ENCODE measurements at regions not wholly inside any gene's neighbourhood (a gene's known extent, or its start where the extent isn't known, plus 50 kb on each side); places are given as distances from the start of the nearest gene placed in this dataset.

DNA sequence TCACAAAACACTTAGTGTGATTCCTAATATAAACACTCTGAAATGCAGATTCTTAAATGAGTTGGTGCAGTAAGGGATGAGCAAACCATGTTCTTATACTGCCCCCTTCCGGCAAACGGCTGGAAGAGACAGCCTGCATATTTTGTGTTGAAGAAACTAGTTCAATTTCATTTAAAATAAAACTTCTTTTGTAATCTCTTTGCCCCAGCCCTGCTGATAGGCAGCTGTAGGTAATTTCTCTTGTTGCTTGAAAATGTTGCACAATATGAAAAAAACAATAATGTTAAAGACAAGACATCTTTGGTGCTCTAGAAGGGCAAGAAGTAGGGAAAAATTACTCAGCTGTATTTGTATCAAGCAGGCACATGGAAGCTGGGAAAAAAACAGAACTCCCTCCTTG, 89.7 kb upstream of the CCNG1 start:
- Histone ChIP-seq H4K20me1 (ENCODE audit: insufficient read depth) (no peaks in the 10 kb centered on the region), H3K9ac (no peak overlapping the region), H3K79me2 (ENCODE audit: insufficient read depth) (no peaks in the 10 kb centered on the region), H3K4me3 (ENCODE audit: low read depth in 2 of 2, low read length in 1 of 2) (peak overlapping the region in 1 of 2 experiments; percentile 25; a peak in 1 of 4 replicates), H3K27me3 (ENCODE audit: insufficient read depth) (no peaks in the 10 kb centered on the region), H3F3A (replicated peaks; ENCODE audit: insufficient read depth) (no peaks in the 10 kb centered on the region), H3K4me1 (ENCODE audit: control insufficient read depth in 1 of 2, insufficient read depth in 2 of 2, low read depth in 1 of 2, low read length in 1 of 2) (peaks cover 0 to 4% of the 10 kb centered on the region in 2 experiments; a peak in 1 of 4 replicates), H3K27ac (ENCODE audit: low read depth in 2 of 2, low read length in 1 of 2) (no peak overlapping the region), H2AFZ (ENCODE audit: low read depth) (no peak overlapping the region), H3K4me2 (no peak overlapping the region), H3K36me3 (replicated peaks in 1 of 2; ENCODE audit: control insufficient read depth in 1 of 2, insufficient read depth in 2 of 2, low read length in 1 of 2) (no peaks in the 10 kb centered on the region), H3K9me2 (no peaks in the 10 kb centered on the region), H3K9me3 (no peaks in the 10 kb centered on the region)
- DNase-seq = peak; percentile 65
- ChIA-PET CTCF (interaction anchor here (0.6 to 8.4 kb wide), 41 partner anchors 9 to 1804 kb away, joined by 3 to 68 read pairs (median 3); partner anchors contain the start of genes GABRA1 and GABRB2), POLR2A (no interaction called here)
- WGBS (ENCODE audit: low lambda C conversion rate) = 0% methylated on average over 2 of the region's 2 CpGs
- TF ChIP-seq GABPA (IDR thresholded peaks at IDR 0.05; ENCODE audit: low read depth) (no peak), SMC3 (IDR thresholded peaks at IDR 0.05; ENCODE audit: low read depth, low read length) (peak; percentile 63), RFX5 (IDR thresholded peaks at IDR 0.05; ENCODE audit: low read length) (no peak), ELF1 (IDR thresholded peaks at IDR 0.05) (no peak), RAD21 (IDR thresholded peaks at IDR 0.05; ENCODE audit: low read length) (peak; percentile 94), EZH2phosphoT487 (IDR thresholded peaks at IDR 0.05; ENCODE audit: borderline replicate concordance, low read depth) (no peak), TAF1 (IDR thresholded peaks at IDR 0.05; ENCODE audit: borderline replicate concordance, low read depth, low read length) (no peak)
- TF ChIP-seq, protein P1, sequence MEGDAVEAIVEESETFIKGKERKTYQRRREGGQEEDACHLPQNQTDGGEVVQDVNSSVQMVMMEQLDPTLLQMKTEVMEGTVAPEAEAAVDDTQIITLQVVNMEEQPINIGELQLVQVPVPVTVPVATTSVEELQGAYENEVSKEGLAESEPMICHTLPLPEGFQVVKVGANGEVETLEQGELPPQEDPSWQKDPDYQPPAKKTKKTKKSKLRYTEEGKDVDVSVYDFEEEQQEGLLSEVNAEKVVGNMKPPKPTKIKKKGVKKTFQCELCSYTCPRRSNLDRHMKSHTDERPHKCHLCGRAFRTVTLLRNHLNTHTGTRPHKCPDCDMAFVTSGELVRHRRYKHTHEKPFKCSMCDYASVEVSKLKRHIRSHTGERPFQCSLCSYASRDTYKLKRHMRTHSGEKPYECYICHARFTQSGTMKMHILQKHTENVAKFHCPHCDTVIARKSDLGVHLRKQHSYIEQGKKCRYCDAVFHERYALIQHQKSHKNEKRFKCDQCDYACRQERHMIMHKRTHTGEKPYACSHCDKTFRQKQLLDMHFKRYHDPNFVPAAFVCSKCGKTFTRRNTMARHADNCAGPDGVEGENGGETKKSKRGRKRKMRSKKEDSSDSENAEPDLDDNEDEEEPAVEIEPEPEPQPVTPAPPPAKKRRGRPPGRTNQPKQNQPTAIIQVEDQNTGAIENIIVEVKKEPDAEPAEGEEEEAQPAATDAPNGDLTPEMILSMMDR (IDR thresholded peaks at IDR 0.05) = peak; percentile 96
- TF ChIP-seq, protein P2, sequence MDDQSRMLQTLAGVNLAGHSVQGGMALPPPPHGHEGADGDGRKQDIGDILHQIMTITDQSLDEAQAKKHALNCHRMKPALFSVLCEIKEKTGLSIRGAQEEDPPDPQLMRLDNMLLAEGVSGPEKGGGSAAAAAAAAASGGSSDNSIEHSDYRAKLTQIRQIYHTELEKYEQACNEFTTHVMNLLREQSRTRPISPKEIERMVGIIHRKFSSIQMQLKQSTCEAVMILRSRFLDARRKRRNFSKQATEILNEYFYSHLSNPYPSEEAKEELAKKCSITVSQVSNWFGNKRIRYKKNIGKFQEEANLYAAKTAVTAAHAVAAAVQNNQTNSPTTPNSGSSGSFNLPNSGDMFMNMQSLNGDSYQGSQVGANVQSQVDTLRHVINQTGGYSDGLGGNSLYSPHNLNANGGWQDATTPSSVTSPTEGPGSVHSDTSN (IDR thresholded peaks at IDR 0.05) = no peak

DNA sequence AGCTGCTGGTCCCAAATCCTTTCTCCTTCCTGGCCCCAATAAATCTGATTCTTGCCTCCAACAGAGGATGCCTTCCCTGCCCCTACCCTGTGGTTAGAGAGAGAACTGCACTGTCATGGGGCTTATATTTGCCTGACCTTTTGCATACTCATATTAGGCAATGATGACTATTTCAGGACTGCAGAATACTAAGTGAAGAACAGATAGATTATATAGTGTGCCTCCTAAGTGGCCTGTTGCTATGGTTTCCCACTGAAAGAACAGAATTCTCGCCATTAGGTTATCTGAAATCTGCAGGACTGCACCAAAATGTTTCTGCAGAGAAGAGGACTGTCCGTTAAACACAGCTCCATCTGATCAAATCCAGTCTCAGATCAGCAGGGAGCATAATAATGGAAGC, 87.3 kb upstream of the CCNG1 start:
- H3K27me3 ChIP-seq (ENCODE audit: insufficient read depth) = no peaks in the 10 kb centered on the region
- no peak overlapping the region for H2AFZ ChIP-seq (ENCODE audit: low read depth)
- H3K79me2 ChIP-seq (ENCODE audit: insufficient read depth) = no peaks in the 10 kb centered on the region
- no peak overlapping the region for H3K9ac ChIP-seq
- no peak overlapping the region for H3K4me2 ChIP-seq
- H3K4me1 ChIP-seq (ENCODE audit: control insufficient read depth in 1 of 2, insufficient read depth in 2 of 2, low read depth in 1 of 2, low read length in 1 of 2) = peaks cover 0 to 4% of the 10 kb centered on the region in 2 experiments; a peak in 1 of 4 replicates
- POLR2A ChIA-PET = no interaction called here
- no peaks in the 10 kb centered on the region for H3K9me3 ChIP-seq
- no peaks in the 10 kb centered on the region for H3K36me3 ChIP-seq (replicated peaks in 1 of 2; ENCODE audit: control insufficient read depth in 1 of 2, insufficient read depth in 2 of 2, low read length in 1 of 2)
- DNase-seq = peak; percentile 67
- TF ChIP-seq EP300 (IDR thresholded peaks at IDR 0.05; ENCODE audit: borderline replicate concordance in 1 of 2, low read depth in 1 of 2, low read length in 1 of 2) = peak in 1 of 2 experiments; percentile 35; a peak in 1 of 4 replicates
- TF ChIP-seq, protein P3, sequence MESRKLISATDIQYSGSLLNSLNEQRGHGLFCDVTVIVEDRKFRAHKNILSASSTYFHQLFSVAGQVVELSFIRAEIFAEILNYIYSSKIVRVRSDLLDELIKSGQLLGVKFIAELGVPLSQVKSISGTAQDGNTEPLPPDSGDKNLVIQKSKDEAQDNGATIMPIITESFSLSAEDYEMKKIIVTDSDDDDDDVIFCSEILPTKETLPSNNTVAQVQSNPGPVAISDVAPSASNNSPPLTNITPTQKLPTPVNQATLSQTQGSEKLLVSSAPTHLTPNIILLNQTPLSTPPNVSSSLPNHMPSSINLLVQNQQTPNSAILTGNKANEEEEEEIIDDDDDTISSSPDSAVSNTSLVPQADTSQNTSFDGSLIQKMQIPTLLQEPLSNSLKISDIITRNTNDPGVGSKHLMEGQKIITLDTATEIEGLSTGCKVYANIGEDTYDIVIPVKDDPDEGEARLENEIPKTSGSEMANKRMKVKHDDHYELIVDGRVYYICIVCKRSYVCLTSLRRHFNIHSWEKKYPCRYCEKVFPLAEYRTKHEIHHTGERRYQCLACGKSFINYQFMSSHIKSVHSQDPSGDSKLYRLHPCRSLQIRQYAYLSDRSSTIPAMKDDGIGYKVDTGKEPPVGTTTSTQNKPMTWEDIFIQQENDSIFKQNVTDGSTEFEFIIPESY (IDR thresholded peaks at IDR 0.05; ENCODE audit: borderline replicate concordance, low read depth) = no peak
- peak; percentile 26; the same call in 1 of the 2 replicates for TF ChIP-seq RCOR1 (IDR thresholded peaks at IDR 0.05; ENCODE audit: low read length)
- TF ChIP-seq TCF12 (IDR thresholded peaks at IDR 0.05) = no peak
- TF ChIP-seq CHD2 (IDR thresholded peaks at IDR 0.05; ENCODE audit: low read length, partially characterized antibody) = peak; percentile 50
- TF ChIP-seq, protein P1 (IDR thresholded peaks at IDR 0.05) = peak; percentile 14; the same call in 1 of the 2 replicates
- TF ChIP-seq GATA2 (CRISPR knock-in tag; IDR thresholded peaks at IDR 0.05) = peak; percentile 78
- TF ChIP-seq RAD21 (IDR thresholded peaks at IDR 0.05; ENCODE audit: low read length) = peak; percentile 12; the same call in 1 of the 2 replicates
- no peaks in the 10 kb centered on the region for H4K20me1 ChIP-seq (ENCODE audit: insufficient read depth)
- no peaks in the 10 kb centered on the region for H3F3A ChIP-seq (replicated peaks; ENCODE audit: insufficient read depth)
- CTCF ChIA-PET = interaction anchor here (0.7 to 8.4 kb wide), 7 partner anchors 9 to 1410 kb away, joined by 3 to 68 read pairs (median 5); no protein-coding TSS in a partner anchor
- H3K4me3 ChIP-seq (ENCODE audit: low read depth in 2 of 2, low read length in 1 of 2) = no peak overlapping the region
- no peaks in the 10 kb centered on the region for H3K9me2 ChIP-seq
- H3K27ac ChIP-seq (ENCODE audit: low read depth in 2 of 2, low read length in 1 of 2) = peak overlapping the region in 1 of 2 experiments; percentile 71; a peak in 1 of 4 replicates
- WGBS (ENCODE audit: low lambda C conversion rate) = 9% methylated on average over 2 of the region's 2 CpGs

All from SK-N-SH (cell line).